GM23338 (cell line): ENCODE measurements at regions not wholly inside any gene's neighbourhood (a gene's known extent, or its start where the extent isn't known, plus 50 kb on each side); places are given as distances from the start of the nearest gene placed in this dataset.
"Not testable (repeated sequence)": the region's sequence is repeated elsewhere in the genome, so short reads cannot be mapped to it uniquely, and the experiment has no call there.

Experiments
- ATAC-seq: fragments of 200-7000 bp; cut with Tn5 transposase; 3 replicates; pipeline ENCODE4 v1.9.1; 2020
- DNase-seq: peaks from one replicate; pipeline ENCODE4 v3.0.0-alpha.2; 2015; ENCODE audit warnings: low spot score
- H2AFZ ChIP-seq: fragments of 200-600 bp; sonication (generic); 2 replicates; pipeline ENCODE4 v1.8.0; 2016; ENCODE audit warnings: antibody characterized with exemption, mild to moderate bottlenecking, moderate library complexity
- H3F3A ChIP-seq: fragments of 200-600 bp; sonication (generic); replicated peaks from 2 replicates; pipeline ENCODE4 v1.8.0; 2017; ENCODE audit warnings: antibody characterized with exemption, mixed run types, low read depth
- H3K27ac ChIP-seq: fragments of 200-600 bp; sonication (generic); 2 replicates; pipeline ENCODE4 v1.6.1; 2016; ENCODE audit warnings: low read depth
- H3K27me3 ChIP-seq: fragments of 200-600 bp; sonication (generic); 2 replicates; pipeline ENCODE4 v1.8.0; 2016; ENCODE audit warnings: mild to moderate bottlenecking, mixed run types, moderate library complexity; ENCODE audit not compliant: insufficient read depth
- H3K36me3 ChIP-seq: fragments of 200-600 bp; sonication (generic); 2 replicates; pipeline ENCODE4 v1.8.0; 2016; ENCODE audit warnings: mild to moderate bottlenecking; ENCODE audit not compliant: insufficient read depth
- H3K4me1 ChIP-seq: fragments of 200-600 bp; sonication (generic); 2 replicates; pipeline ENCODE4 v1.8.0; 2016; ENCODE audit warnings: mild to moderate bottlenecking, moderate library complexity; ENCODE audit not compliant: insufficient read depth
- H3K4me2 ChIP-seq: fragments of 200-600 bp; sonication (generic); 2 replicates; pipeline ENCODE4 v1.7.1; 2017; ENCODE audit warnings: mixed run types
- H3K4me3 ChIP-seq: fragments of 200-600 bp; sonication (generic); 2 replicates; pipeline ENCODE4 v1.6.1; 2016; ENCODE audit warnings: mixed run types
- H3K79me2 ChIP-seq: fragments of 200-600 bp; sonication (generic); replicated peaks from 2 replicates; pipeline ENCODE4 v1.8.0; 2017; ENCODE audit warnings: mild to moderate bottlenecking; ENCODE audit not compliant: insufficient read depth
- H3K9me2 ChIP-seq: fragments of 200-600 bp; sonication (generic); 2 replicates; pipeline ENCODE4 v1.8.0; 2017; ENCODE audit not compliant: insufficient read depth
- H4K20me1 ChIP-seq: fragments of 200-600 bp; sonication (generic); replicated peaks from 2 replicates; pipeline ENCODE4 v1.8.0; 2017; ENCODE audit warnings: mild to moderate bottlenecking; ENCODE audit not compliant: insufficient read depth
- H3K27ac Mint-ChIP-seq: 2 replicates; pipeline ENCODE4 v1.8.0; 2020; ENCODE audit warnings: inconsistent platforms, mild to moderate bottlenecking, moderate library complexity, mixed read lengths
- H3K27me3 Mint-ChIP-seq: 3 replicates; pipeline ENCODE4 v1.8.0; 2022; ENCODE audit warnings: low read depth, mild to moderate bottlenecking, moderate library complexity, mixed read lengths, inconsistent platforms; ENCODE audit not compliant: insufficient read depth, poor library complexity
- H3K36me3 Mint-ChIP-seq: 3 replicates; pipeline ENCODE4 v1.8.0; 2021; ENCODE audit warnings: low read depth, mild to moderate bottlenecking, inconsistent platforms, moderate library complexity, mixed read lengths
- H3K4me1 Mint-ChIP-seq: 3 replicates; pipeline ENCODE4 v1.8.0; 2020; ENCODE audit warnings: mild to moderate bottlenecking, inconsistent platforms, mixed read lengths
- H3K4me3 Mint-ChIP-seq: 3 replicates; pipeline ENCODE4 v1.8.0; 2021; ENCODE audit warnings: moderate library complexity, mild to moderate bottlenecking, inconsistent platforms, mixed read lengths
- H3K9me3 Mint-ChIP-seq: 3 replicates; pipeline ENCODE4 v1.8.0; 2020; ENCODE audit warnings: moderate library complexity, mild to moderate bottlenecking, inconsistent platforms, mixed read lengths
- CREB1 ChIP-seq: fragments of 250-450 bp; sonication (Bioruptor Pico); IDR thresholded peaks from 2 replicates; pipeline ENCODE4 v1.5.0; 2020; ENCODE audit warnings: low read depth, mild to moderate bottlenecking, moderate library complexity
- EZH2 ChIP-seq: fragments of 200-600 bp; sonication (generic); IDR thresholded peaks from one replicate; pipeline ENCODE4 v1.8.0; 2017; ENCODE audit warnings: antibody characterized with exemption, mild to moderate bottlenecking, low read depth; ENCODE audit not compliant: unreplicated experiment
- JUNB ChIP-seq: IDR thresholded peaks from one replicate; pipeline ENCODE4 v1.6.1; 2016; ENCODE audit warnings: antibody characterized with exemption; ENCODE audit not compliant: unreplicated experiment
- ZNF331 ChIP-seq: fragments of 250-450 bp; sonication (Bioruptor Pico); IDR thresholded peaks from 2 replicates; pipeline ENCODE4 v1.5.0; 2020; ENCODE audit warnings: low read depth, mild to moderate bottlenecking, moderate library complexity
- TF ChIP-seq, protein P1 (sequence below), 2 experiments: fragments of 200-600 bp in 1 of 2; sonication (generic) in 1 of 2; conservative IDR thresholded peaks; 2 replicates each; pipeline versions ENCODE4 v1.5.1 to v1.6.1; 2016 to 2017; ENCODE audit warnings: antibody characterized with exemption in 2 of 2, low read depth in 2 of 2, mild to moderate bottlenecking in 2 of 2, moderate library complexity in 1 of 2
- TF ChIP-seq, protein P2 (sequence below): IDR thresholded peaks from one replicate; pipeline ENCODE4 v1.6.1; 2018; ENCODE audit warnings: antibody characterized with exemption; ENCODE audit not compliant: unreplicated experiment

DNA sequence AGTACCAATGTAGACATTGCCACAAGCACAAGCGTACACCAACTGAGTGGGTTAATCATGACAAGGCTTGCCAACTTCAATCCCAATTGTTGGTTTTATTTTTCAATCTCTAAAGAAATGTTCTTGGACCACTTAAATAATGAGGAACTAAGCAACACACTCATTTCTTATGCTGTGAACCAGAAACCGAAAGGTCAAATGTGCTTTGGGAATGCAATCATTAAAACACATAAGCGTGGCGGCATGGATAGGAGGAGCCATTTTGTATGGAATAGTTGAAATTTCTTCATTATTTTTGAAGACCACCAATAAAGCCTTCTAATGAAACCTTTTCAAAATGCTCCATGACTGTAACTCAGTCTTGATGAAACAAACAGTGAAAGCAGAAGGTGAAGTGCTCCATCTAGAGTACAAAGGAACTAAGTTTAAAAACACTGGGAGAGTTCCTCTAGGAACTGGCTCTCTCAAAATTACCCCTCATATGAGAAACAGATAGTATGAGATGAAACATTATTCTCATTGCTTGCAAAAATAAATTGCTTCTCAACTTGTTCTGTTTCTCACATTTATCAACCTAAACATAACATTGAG, 113.2 kb upstream of the CHST9 start:
- Histone ChIP-seq H3K9me2 (no peaks in the 10 kb centered on the region), H3K27ac (no peak overlapping the region), H3F3A (no peaks in the 10 kb centered on the region), H3K4me1 (peaks cover 12% of the 10 kb centered on the region), H3K79me2 (no peaks in the 10 kb centered on the region), H3K4me3 (no peak overlapping the region), H3K27me3 (no peaks in the 10 kb centered on the region), H2AFZ (no peak overlapping the region), H4K20me1 (no peaks in the 10 kb centered on the region), H3K36me3 (no peaks in the 10 kb centered on the region), H3K4me2 (no peak overlapping the region)
- TF ChIP-seq, protein P1, sequence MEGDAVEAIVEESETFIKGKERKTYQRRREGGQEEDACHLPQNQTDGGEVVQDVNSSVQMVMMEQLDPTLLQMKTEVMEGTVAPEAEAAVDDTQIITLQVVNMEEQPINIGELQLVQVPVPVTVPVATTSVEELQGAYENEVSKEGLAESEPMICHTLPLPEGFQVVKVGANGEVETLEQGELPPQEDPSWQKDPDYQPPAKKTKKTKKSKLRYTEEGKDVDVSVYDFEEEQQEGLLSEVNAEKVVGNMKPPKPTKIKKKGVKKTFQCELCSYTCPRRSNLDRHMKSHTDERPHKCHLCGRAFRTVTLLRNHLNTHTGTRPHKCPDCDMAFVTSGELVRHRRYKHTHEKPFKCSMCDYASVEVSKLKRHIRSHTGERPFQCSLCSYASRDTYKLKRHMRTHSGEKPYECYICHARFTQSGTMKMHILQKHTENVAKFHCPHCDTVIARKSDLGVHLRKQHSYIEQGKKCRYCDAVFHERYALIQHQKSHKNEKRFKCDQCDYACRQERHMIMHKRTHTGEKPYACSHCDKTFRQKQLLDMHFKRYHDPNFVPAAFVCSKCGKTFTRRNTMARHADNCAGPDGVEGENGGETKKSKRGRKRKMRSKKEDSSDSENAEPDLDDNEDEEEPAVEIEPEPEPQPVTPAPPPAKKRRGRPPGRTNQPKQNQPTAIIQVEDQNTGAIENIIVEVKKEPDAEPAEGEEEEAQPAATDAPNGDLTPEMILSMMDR (conservative IDR thresholded peaks at IDR 0.05; ENCODE audit: low read depth in 2 of 2) = peak; percentile 70 to 75
- TF ChIP-seq, protein P2, sequence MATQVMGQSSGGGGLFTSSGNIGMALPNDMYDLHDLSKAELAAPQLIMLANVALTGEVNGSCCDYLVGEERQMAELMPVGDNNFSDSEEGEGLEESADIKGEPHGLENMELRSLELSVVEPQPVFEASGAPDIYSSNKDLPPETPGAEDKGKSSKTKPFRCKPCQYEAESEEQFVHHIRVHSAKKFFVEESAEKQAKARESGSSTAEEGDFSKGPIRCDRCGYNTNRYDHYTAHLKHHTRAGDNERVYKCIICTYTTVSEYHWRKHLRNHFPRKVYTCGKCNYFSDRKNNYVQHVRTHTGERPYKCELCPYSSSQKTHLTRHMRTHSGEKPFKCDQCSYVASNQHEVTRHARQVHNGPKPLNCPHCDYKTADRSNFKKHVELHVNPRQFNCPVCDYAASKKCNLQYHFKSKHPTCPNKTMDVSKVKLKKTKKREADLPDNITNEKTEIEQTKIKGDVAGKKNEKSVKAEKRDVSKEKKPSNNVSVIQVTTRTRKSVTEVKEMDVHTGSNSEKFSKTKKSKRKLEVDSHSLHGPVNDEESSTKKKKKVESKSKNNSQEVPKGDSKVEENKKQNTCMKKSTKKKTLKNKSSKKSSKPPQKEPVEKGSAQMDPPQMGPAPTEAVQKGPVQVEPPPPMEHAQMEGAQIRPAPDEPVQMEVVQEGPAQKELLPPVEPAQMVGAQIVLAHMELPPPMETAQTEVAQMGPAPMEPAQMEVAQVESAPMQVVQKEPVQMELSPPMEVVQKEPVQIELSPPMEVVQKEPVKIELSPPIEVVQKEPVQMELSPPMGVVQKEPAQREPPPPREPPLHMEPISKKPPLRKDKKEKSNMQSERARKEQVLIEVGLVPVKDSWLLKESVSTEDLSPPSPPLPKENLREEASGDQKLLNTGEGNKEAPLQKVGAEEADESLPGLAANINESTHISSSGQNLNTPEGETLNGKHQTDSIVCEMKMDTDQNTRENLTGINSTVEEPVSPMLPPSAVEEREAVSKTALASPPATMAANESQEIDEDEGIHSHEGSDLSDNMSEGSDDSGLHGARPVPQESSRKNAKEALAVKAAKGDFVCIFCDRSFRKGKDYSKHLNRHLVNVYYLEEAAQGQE = no peak
- no peaks in the 10 kb centered on the region for H3K36me3 Mint-ChIP-seq
- H3K27ac Mint-ChIP-seq = peak overlapping the region; percentile 74; the same call in 1 of the 2 replicates
- ATAC-seq (peak; percentile 77), DNase-seq (peak; percentile 68)
- no peaks in the 10 kb centered on the region for H3K27me3 Mint-ChIP-seq
- no peak overlapping the region for H3K4me3 Mint-ChIP-seq
- peaks cover 21% of the 10 kb centered on the region for H3K4me1 Mint-ChIP-seq
- no peaks in the 10 kb centered on the region; the same call in 2 of the 3 replicates for H3K9me3 Mint-ChIP-seq

DNA sequence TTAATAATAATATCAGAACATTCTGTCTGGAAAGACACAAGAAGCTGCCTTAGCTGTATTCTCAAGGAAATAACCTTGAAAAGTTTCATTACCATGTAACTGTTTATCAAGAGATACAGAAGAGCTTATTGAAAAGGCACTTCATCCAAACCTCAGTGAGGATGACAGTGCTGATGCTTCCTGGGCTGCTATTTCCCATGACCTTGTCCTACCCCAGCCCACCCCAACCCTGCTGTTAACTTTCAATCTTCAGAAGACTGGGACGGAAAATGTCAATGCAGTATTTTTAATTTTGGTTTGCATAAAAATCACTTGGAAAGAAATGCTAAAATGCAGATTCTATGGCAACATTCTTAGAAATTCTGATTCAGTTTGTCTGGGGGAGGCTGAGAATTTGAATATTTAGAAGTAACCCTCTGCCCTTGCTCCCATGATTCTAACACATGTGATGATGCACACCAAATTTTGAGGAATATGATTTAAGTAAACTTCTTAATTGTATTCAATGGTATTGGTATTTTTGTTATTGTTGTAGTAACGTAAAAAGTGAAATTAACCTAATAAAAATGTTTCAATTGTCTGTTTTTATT, 101.0 kb upstream of the CHST9 start:
- H3K27me3 ChIP-seq, H3K9me2 ChIP-seq, ATAC-seq, H3K4me1 Mint-ChIP-seq, H3K4me1 ChIP-seq, H3F3A ChIP-seq, H3K27ac Mint-ChIP-seq, H4K20me1 ChIP-seq, H3K36me3 ChIP-seq, DNase-seq, H3K4me3 ChIP-seq, H3K36me3 Mint-ChIP-seq, H3K27me3 Mint-ChIP-seq, H2AFZ ChIP-seq, H3K79me2 ChIP-seq, H3K4me3 Mint-ChIP-seq, H3K27ac ChIP-seq, H3K4me2 ChIP-seq, H3K9me3 Mint-ChIP-seq: not testable (repeated sequence)

DNA sequence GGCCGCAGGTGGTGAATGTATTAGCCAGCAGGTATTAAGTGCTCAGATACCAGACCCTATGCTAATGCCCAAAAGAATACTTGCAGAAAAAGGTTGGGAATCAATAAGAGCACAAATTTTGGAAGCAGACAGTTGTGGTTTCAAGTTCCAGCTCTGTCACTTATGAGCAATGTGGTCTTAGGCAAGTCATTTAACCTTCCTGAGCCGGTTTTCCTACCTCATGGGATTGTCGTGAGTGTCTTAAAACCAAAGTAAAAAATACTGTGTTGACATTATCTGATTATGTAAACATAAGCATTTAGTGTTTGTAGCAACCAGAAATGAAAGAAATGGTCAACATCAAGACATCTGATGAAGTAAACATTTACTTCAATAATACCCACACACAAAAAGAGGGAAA, 93.0 kb upstream of the CHST9 start:
- no peak overlapping the region for H3K4me3 Mint-ChIP-seq
- DNase-seq (no peak), ATAC-seq (no peak)
- Histone ChIP-seq H3K27me3 (no peaks in the 10 kb centered on the region), H4K20me1 (no peaks in the 10 kb centered on the region), H2AFZ (no peak overlapping the region), H3K4me2 (no peak overlapping the region), H3K4me3 (no peak overlapping the region), H3K36me3 (no peaks in the 10 kb centered on the region), H3K79me2 (no peaks in the 10 kb centered on the region), H3K27ac (no peak overlapping the region), H3K9me2 (no peaks in the 10 kb centered on the region; the same call in 1 of the 2 replicates), H3F3A (no peaks in the 10 kb centered on the region), H3K4me1 (no peaks in the 10 kb centered on the region)
- H3K27me3 Mint-ChIP-seq = no peaks in the 10 kb centered on the region
- peaks cover 5% of the 10 kb centered on the region for H3K9me3 Mint-ChIP-seq
- H3K27ac Mint-ChIP-seq = no peak overlapping the region
- peaks cover 6% of the 10 kb centered on the region; the same call in 2 of the 3 replicates for H3K36me3 Mint-ChIP-seq
- H3K4me1 Mint-ChIP-seq = peaks cover 6% of the 10 kb centered on the region; the same call in 1 of the 3 replicates
- TF ChIP-seq JUNB (no peak), CREB1 (CRISPR knock-in tag) (no peak), ZNF331 (CRISPR knock-in tag) (no peak), EZH2 (no peak)
- TF ChIP-seq, protein P1 (conservative IDR thresholded peaks at IDR 0.05; ENCODE audit: low read depth in 2 of 2) = no peak
